Colonic mucosa (tissue), 4 donors: ENCODE measurements at regions not wholly inside any gene's neighbourhood (a gene's known extent, or its start where the extent isn't known, plus 50 kb on each side); places are given as distances from the start of the nearest gene placed in this dataset.

Experiments used
- DNase-seq: peaks from one replicate; pipeline ENCODE4 v3.0.0-alpha.2; 2020
- H3K27ac ChIP-seq: fragments of 200-600 bp; one replicate; pipeline ENCODE4 v1.8.0; 2021
- H3K27me3 ChIP-seq: fragments of 200-600 bp; one replicate; pipeline ENCODE4 v1.8.0; 2021
- H3K36me3 ChIP-seq: fragments of 200-600 bp; one replicate; pipeline ENCODE4 v1.8.0; 2021
- H3K4me1 ChIP-seq: fragments of 200-600 bp; one replicate; pipeline ENCODE4 v1.8.0; 2021; ENCODE audit warnings: mild to moderate bottlenecking
- H3K4me3 ChIP-seq: fragments of 200-600 bp; one replicate; pipeline ENCODE4 v1.8.0; 2021
- H3K9ac ChIP-seq, 2 donors: one replicate each; pipeline ENCODE4 v1.7.0; 2013; ENCODE audit warnings: control low read depth in 2 of 2, low read depth in 2 of 2, low read length in 2 of 2
- H3K9me3 ChIP-seq: fragments of 200-600 bp; one replicate; pipeline ENCODE4 v1.8.0; 2021
- intact Hi-C: fragments of 100-400 bp; cut with DNase I; formaldehyde crosslinking; loops from one replicate; pipeline ENCODE4 v1.14.1; 2022
- TF ChIP-seq, protein P1 (sequence below): fragments of 200-600 bp; IDR thresholded peaks from one replicate; pipeline ENCODE4 v1.8.0; 2022; ENCODE audit warnings: antibody characterized with exemption, mild to moderate bottlenecking
- donor health status: healthy.
- donor health status: DM: no; HTN: no; CAD: no.
- donor health status: DM: no; HTN: no; CAD: no.

DNA sequence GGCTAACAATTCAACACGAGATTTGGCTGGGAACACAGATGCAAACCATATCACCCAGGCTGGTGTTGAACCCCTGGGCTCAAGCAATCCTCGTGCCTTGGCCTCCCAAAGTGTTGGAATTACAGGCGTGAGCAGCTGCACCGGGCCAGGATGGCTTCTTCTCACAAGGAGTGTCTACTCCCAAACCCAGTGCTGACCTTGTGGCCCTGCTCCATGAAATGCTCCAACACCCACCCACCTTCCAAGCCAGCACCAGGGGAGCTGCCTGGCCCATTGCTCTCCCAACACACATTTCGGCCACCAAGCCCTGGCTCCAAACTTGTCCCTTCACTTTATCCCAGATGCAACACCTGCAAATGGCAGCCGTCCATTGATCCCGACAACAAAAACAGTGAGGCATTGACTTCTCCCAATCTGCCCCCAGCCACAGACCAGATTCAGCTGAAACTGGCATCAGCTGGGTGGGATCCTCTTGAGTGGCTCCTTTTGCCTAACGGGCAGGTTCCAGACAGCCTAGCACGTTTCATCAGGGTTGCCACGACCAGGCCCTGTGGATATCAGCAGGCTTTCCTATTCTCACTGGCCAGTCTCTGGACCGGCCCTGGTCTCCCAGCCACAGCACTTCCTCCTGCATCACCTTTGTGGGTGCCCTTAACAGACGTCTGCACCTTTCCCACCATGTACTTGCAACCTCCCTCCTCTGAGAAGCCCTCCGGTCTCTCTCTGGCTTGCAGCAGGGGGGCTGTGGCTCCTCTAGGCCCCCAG lies 105.7 kb upstream of the CARD11 start:
- Histone ChIP-seq H3K9ac (no peak overlapping the region), H3K27me3 (no peaks in the 10 kb centered on the region), H3K36me3 (no peaks in the 10 kb centered on the region), H3K4me1 (no peaks in the 10 kb centered on the region), H3K4me3 (no peak overlapping the region), H3K27ac (no peak overlapping the region), H3K9me3 (no peaks in the 10 kb centered on the region)
- DNase-seq = no peak
- intact Hi-C loops = no loop called here
- TF ChIP-seq, protein P1, sequence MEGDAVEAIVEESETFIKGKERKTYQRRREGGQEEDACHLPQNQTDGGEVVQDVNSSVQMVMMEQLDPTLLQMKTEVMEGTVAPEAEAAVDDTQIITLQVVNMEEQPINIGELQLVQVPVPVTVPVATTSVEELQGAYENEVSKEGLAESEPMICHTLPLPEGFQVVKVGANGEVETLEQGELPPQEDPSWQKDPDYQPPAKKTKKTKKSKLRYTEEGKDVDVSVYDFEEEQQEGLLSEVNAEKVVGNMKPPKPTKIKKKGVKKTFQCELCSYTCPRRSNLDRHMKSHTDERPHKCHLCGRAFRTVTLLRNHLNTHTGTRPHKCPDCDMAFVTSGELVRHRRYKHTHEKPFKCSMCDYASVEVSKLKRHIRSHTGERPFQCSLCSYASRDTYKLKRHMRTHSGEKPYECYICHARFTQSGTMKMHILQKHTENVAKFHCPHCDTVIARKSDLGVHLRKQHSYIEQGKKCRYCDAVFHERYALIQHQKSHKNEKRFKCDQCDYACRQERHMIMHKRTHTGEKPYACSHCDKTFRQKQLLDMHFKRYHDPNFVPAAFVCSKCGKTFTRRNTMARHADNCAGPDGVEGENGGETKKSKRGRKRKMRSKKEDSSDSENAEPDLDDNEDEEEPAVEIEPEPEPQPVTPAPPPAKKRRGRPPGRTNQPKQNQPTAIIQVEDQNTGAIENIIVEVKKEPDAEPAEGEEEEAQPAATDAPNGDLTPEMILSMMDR = no peak

DNA sequence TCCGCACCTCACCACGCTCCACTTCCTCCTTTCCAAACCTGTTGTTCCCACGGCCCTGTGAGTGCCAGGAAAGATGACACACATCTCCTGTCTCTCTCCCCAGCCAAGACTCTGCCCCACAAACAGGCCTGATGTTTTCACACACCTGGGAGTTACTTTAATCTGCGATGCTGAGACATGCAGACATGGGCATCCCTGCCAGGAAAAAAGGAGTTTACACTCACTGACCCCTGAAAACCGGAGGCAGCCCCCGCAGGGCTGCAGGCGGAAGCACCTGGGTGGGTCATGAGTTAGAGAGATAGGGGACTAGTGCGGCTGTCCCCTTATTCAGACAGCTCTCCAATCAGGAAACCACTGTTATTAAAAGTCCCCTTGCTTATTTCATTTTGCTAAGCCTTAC lies 106.4 kb upstream of the CARD11 start:
- TF ChIP-seq, protein P1 = no peak
- Histone ChIP-seq H3K9ac (no peak overlapping the region), H3K9me3 (no peaks in the 10 kb centered on the region), H3K36me3 (no peaks in the 10 kb centered on the region), H3K27ac (no peak overlapping the region), H3K4me1 (no peaks in the 10 kb centered on the region), H3K4me3 (no peak overlapping the region), H3K27me3 (no peaks in the 10 kb centered on the region)
- intact Hi-C loops = loop anchor here (5.0 kb wide), 1 partner anchor 263 kb away; no protein-coding TSS in a partner anchor
- DNase-seq = no peak

DNA sequence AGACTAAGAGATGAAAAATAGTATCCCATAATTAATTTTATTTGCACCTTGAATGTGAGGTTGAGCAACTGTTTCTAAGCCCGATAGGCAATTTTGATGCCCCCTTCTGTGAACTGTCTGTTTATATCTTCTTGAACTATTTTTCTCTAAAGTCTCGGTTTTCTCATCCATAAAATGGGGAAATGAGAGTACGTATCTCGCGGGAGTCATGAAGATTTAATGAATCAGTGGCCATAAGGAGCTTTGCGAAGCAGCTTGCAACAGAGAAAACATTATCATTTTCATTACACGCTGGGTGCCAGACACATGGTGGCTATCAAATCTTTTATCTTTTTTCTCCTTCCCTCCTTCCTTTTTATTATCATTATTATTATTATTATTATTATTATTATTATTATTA lies 108.1 kb upstream of the CARD11 start:
- Histone ChIP-seq H3K4me3 (no peak overlapping the region), H3K27me3 (no peaks in the 10 kb centered on the region), H3K9me3 (no peaks in the 10 kb centered on the region), H3K4me1 (no peaks in the 10 kb centered on the region), H3K9ac (no peak overlapping the region), H3K27ac (no peak overlapping the region), H3K36me3 (no peaks in the 10 kb centered on the region)
- intact Hi-C loops = loop anchor here (5.0 kb wide), 1 partner anchor 264 kb away; no protein-coding TSS in a partner anchor
- TF ChIP-seq, protein P1 = no peak
- DNase-seq = no peak

DNA sequence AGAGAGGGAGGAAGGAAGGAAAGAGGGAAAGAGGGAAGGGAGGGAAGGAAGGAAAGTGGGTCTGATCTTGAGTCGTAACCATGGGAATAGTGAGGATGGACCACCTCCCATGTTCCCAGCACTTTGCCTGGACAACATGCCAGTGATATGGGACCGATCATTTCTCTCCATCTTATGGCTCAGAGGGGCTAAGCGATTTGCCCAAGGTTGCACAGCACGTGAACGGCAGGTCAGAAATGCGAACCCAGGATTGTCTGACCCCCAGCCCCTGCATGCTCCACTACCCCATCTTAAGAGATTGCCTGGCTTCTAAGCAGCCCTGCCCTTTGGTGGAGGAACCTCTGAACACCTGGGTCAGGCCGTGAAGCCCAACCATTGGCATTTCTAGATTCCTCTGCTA lies 109.0 kb upstream of the CARD11 start:
- no peak for DNase-seq
- no peaks in the 10 kb centered on the region for H3K9me3 ChIP-seq
- H3K9ac ChIP-seq = no peak overlapping the region
- H3K4me1 ChIP-seq = no peaks in the 10 kb centered on the region
- TF ChIP-seq, protein P1 = no peak
- H3K27ac ChIP-seq = no peak overlapping the region
- no peaks in the 10 kb centered on the region for H3K27me3 ChIP-seq
- intact Hi-C loops = loop anchor here (5.0 kb wide), 1 partner anchor 265 kb away; no protein-coding TSS in a partner anchor
- no peaks in the 10 kb centered on the region for H3K36me3 ChIP-seq
- H3K4me3 ChIP-seq = no peak overlapping the region

DNA sequence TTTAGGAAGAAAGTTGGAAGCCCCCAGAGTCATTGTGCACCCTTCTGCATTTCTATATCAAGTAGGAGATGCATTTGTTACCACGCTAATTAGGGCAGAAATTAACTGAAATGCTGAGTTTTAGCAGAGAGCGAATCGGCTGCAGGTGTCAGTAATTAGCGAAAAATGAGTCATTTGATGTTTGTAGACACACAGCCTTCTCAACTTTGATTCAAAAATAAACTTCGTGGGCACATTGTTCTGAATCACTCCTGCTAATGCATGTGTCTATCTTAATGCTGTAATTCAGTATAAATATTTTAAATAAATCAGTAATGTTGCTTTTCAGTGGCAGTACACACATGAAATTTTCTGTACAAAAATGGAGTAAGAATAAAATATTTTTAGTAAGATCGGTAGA lies 109.5 kb upstream of the CARD11 start:
- TF ChIP-seq, protein P1 = no peak
- H3K27ac ChIP-seq = no peak overlapping the region
- H3K9ac ChIP-seq = no peak overlapping the region
- no peak overlapping the region for H3K4me3 ChIP-seq
- no peaks in the 10 kb centered on the region for H3K27me3 ChIP-seq
- no peaks in the 10 kb centered on the region for H3K4me1 ChIP-seq
- no peaks in the 10 kb centered on the region for H3K36me3 ChIP-seq
- intact Hi-C loops = loop anchor here (5.0 kb wide), 1 partner anchor 266 kb away; no protein-coding TSS in a partner anchor
- H3K9me3 ChIP-seq = no peaks in the 10 kb centered on the region
- DNase-seq = no peak
